GM23338 (cell line): ENCODE measurements at regions not wholly inside any gene's neighbourhood (a gene's known extent, or its start where the extent isn't known, plus 50 kb on each side); places are given as distances from the start of the nearest gene placed in this dataset.

Experiments
- ATAC-seq: fragments of 200-7000 bp; cut with Tn5 transposase; 3 replicates; pipeline ENCODE4 v1.9.1; 2020
- DNase-seq: peaks from one replicate; pipeline ENCODE4 v3.0.0-alpha.2; 2015; ENCODE audit warnings: low spot score
- H2AFZ ChIP-seq: fragments of 200-600 bp; sonication (generic); 2 replicates; pipeline ENCODE4 v1.8.0; 2016; ENCODE audit warnings: antibody characterized with exemption, mild to moderate bottlenecking, moderate library complexity
- H3F3A ChIP-seq: fragments of 200-600 bp; sonication (generic); replicated peaks from 2 replicates; pipeline ENCODE4 v1.8.0; 2017; ENCODE audit warnings: antibody characterized with exemption, mixed run types, low read depth
- H3K27ac ChIP-seq: fragments of 200-600 bp; sonication (generic); 2 replicates; pipeline ENCODE4 v1.6.1; 2016; ENCODE audit warnings: low read depth
- H3K27me3 ChIP-seq: fragments of 200-600 bp; sonication (generic); 2 replicates; pipeline ENCODE4 v1.8.0; 2016; ENCODE audit warnings: mild to moderate bottlenecking, mixed run types, moderate library complexity; ENCODE audit not compliant: insufficient read depth
- H3K36me3 ChIP-seq: fragments of 200-600 bp; sonication (generic); 2 replicates; pipeline ENCODE4 v1.8.0; 2016; ENCODE audit warnings: mild to moderate bottlenecking; ENCODE audit not compliant: insufficient read depth
- H3K4me1 ChIP-seq: fragments of 200-600 bp; sonication (generic); 2 replicates; pipeline ENCODE4 v1.8.0; 2016; ENCODE audit warnings: mild to moderate bottlenecking, moderate library complexity; ENCODE audit not compliant: insufficient read depth
- H3K4me2 ChIP-seq: fragments of 200-600 bp; sonication (generic); 2 replicates; pipeline ENCODE4 v1.7.1; 2017; ENCODE audit warnings: mixed run types
- H3K4me3 ChIP-seq: fragments of 200-600 bp; sonication (generic); 2 replicates; pipeline ENCODE4 v1.6.1; 2016; ENCODE audit warnings: mixed run types
- H3K79me2 ChIP-seq: fragments of 200-600 bp; sonication (generic); replicated peaks from 2 replicates; pipeline ENCODE4 v1.8.0; 2017; ENCODE audit warnings: mild to moderate bottlenecking; ENCODE audit not compliant: insufficient read depth
- H3K9me2 ChIP-seq: fragments of 200-600 bp; sonication (generic); 2 replicates; pipeline ENCODE4 v1.8.0; 2017; ENCODE audit not compliant: insufficient read depth
- H4K20me1 ChIP-seq: fragments of 200-600 bp; sonication (generic); replicated peaks from 2 replicates; pipeline ENCODE4 v1.8.0; 2017; ENCODE audit warnings: mild to moderate bottlenecking; ENCODE audit not compliant: insufficient read depth
- H3K27ac Mint-ChIP-seq: 2 replicates; pipeline ENCODE4 v1.8.0; 2020; ENCODE audit warnings: inconsistent platforms, mild to moderate bottlenecking, moderate library complexity, mixed read lengths
- H3K27me3 Mint-ChIP-seq: 3 replicates; pipeline ENCODE4 v1.8.0; 2022; ENCODE audit warnings: low read depth, mild to moderate bottlenecking, moderate library complexity, mixed read lengths, inconsistent platforms; ENCODE audit not compliant: insufficient read depth, poor library complexity
- H3K36me3 Mint-ChIP-seq: 3 replicates; pipeline ENCODE4 v1.8.0; 2021; ENCODE audit warnings: low read depth, mild to moderate bottlenecking, inconsistent platforms, moderate library complexity, mixed read lengths
- H3K4me1 Mint-ChIP-seq: 3 replicates; pipeline ENCODE4 v1.8.0; 2020; ENCODE audit warnings: mild to moderate bottlenecking, inconsistent platforms, mixed read lengths
- H3K4me3 Mint-ChIP-seq: 3 replicates; pipeline ENCODE4 v1.8.0; 2021; ENCODE audit warnings: moderate library complexity, mild to moderate bottlenecking, inconsistent platforms, mixed read lengths
- H3K9me3 Mint-ChIP-seq: 3 replicates; pipeline ENCODE4 v1.8.0; 2020; ENCODE audit warnings: moderate library complexity, mild to moderate bottlenecking, inconsistent platforms, mixed read lengths
- CTCF ChIP-seq, 2 experiments: fragments of 200-600 bp in 1 of 2; sonication (generic) in 1 of 2; conservative IDR thresholded peaks; 2 replicates each; pipeline versions ENCODE4 v1.5.1 to v1.6.1; 2016 to 2017; ENCODE audit warnings: antibody characterized with exemption in 2 of 2, low read depth in 2 of 2, mild to moderate bottlenecking in 2 of 2, moderate library complexity in 1 of 2
- ETS1 ChIP-seq: IDR thresholded peaks from 2 replicates; pipeline ENCODE4 v1.6.1; 2016; ENCODE audit warnings: antibody characterized with exemption
- EZH2 ChIP-seq: fragments of 200-600 bp; sonication (generic); IDR thresholded peaks from one replicate; pipeline ENCODE4 v1.8.0; 2017; ENCODE audit warnings: antibody characterized with exemption, mild to moderate bottlenecking, low read depth; ENCODE audit not compliant: unreplicated experiment
- EZH2phosphoT487 ChIP-seq: fragments of 200-600 bp; sonication (generic); IDR thresholded peaks from one replicate; pipeline ENCODE4 v1.8.1; 2018; ENCODE audit warnings: antibody characterized with exemption; ENCODE audit not compliant: unreplicated experiment
- JUNB ChIP-seq: IDR thresholded peaks from one replicate; pipeline ENCODE4 v1.6.1; 2016; ENCODE audit warnings: antibody characterized with exemption; ENCODE audit not compliant: unreplicated experiment
- POLR2AphosphoS5 ChIP-seq: IDR thresholded peaks from 2 replicates; pipeline ENCODE4 v1.6.1; 2016; ENCODE audit warnings: antibody characterized with exemption, low read depth
- REST ChIP-seq: IDR thresholded peaks from one replicate; pipeline ENCODE4 v1.6.1; 2018; ENCODE audit warnings: antibody characterized with exemption; ENCODE audit not compliant: unreplicated experiment
- STAT1 ChIP-seq: IDR thresholded peaks from one replicate; pipeline ENCODE4 v1.6.1; 2016; ENCODE audit warnings: antibody characterized with exemption; ENCODE audit not compliant: unreplicated experiment
- ZNF331 ChIP-seq: fragments of 250-450 bp; sonication (Bioruptor Pico); IDR thresholded peaks from 2 replicates; pipeline ENCODE4 v1.5.0; 2020; ENCODE audit warnings: low read depth, mild to moderate bottlenecking, moderate library complexity

- DNase-seq: no peak
- no peaks in the 10 kb centered on the region for H3K79me2 ChIP-seq
- H3K4me1 Mint-ChIP-seq: peaks cover 59% of the 10 kb centered on the region
- peaks cover 54% of the 10 kb centered on the region for H3K4me1 ChIP-seq
- H3K27me3 Mint-ChIP-seq: peaks cover 6% of the 10 kb centered on the region
- 0 out of 2 replicates have a peak, but pooled peaks cover 4% of the 10 kb centered on the region for H3F3A ChIP-seq
- no peaks in the 10 kb centered on the region for H3K27me3 ChIP-seq
- no peak overlapping the region for H3K4me2 ChIP-seq
- no peaks in the 10 kb centered on the region for H4K20me1 ChIP-seq
- no peak overlapping the region for H3K27ac ChIP-seq
- H3K4me3 Mint-ChIP-seq: no peak overlapping the region
- H3K9me2 ChIP-seq: peaks cover 6% of the 10 kb centered on the region; the same call in 1 of the 2 replicates
- H3K4me3 ChIP-seq: no peak overlapping the region
- ATAC-seq: no peak
- TF ChIP-seq POLR2AphosphoS5 (no peak), JUNB (no peak), ETS1 (no peak), EZH2phosphoT487 (no peak), STAT1 (no peak), REST (no peak), CTCF (conservative IDR thresholded peaks at IDR 0.05; ENCODE audit: low read depth in 2 of 2) (no peak), EZH2 (no peak), ZNF331 (CRISPR knock-in tag) (no peak)
- H3K27ac Mint-ChIP-seq: no peak overlapping the region
- H3K36me3 ChIP-seq: no peaks in the 10 kb centered on the region
- H2AFZ ChIP-seq: no peak overlapping the region
- H3K36me3 Mint-ChIP-seq: peaks cover 1% of the 10 kb centered on the region; the same call in 2 of the 3 replicates
- H3K9me3 Mint-ChIP-seq: no peaks in the 10 kb centered on the region; the same call in 1 of the 3 replicates
Observed at GRCh38 chr3:23648996-23649395, 156.8 kb upstream of the UBE2E1 start.

- ATAC-seq (peak; percentile 38; the same call in 2 of the 3 replicates), DNase-seq (peak; percentile 39)
- Mint-ChIP-seq H3K27ac (no peak overlapping the region), H3K9me3 (no peaks in the 10 kb centered on the region; the same call in 2 of the 3 replicates), H3K4me1 (peaks cover 55% of the 10 kb centered on the region), H3K36me3 (no peaks in the 10 kb centered on the region), H3K4me3 (no peak overlapping the region), H3K27me3 (peaks cover 6% of the 10 kb centered on the region)
- no peak overlapping the region for H3K27ac ChIP-seq
- H3K4me3 ChIP-seq: no peak overlapping the region; the same call in 1 of the 2 replicates
- H2AFZ ChIP-seq: no peak overlapping the region
- H3K4me1 ChIP-seq: peaks cover 50% of the 10 kb centered on the region
- no peak for TF ChIP-seq STAT1
- no peaks in the 10 kb centered on the region for H4K20me1 ChIP-seq
- H3K27me3 ChIP-seq: no peaks in the 10 kb centered on the region
- no peaks in the 10 kb centered on the region for H3K36me3 ChIP-seq
- H3K79me2 ChIP-seq: no peaks in the 10 kb centered on the region
- H3K9me2 ChIP-seq: 0 out of 2 replicates have a peak, but pooled peaks cover 3% of the 10 kb centered on the region
- H3F3A ChIP-seq: 0 out of 2 replicates have a peak, but pooled peaks cover 4% of the 10 kb centered on the region
- H3K4me2 ChIP-seq: peak overlapping the region; percentile 54
Observed at GRCh38 chr3:23649448-23649847, 156.3 kb upstream of the UBE2E1 start.
